ENCODE measurements at regions not wholly inside any gene's neighbourhood (a gene's known extent, or its start where the extent isn't known, plus 50 kb on each side); places are given as distances from the start of the nearest gene placed in this dataset.
A peak's percentile ranks its signal among the peaks of the same experiment; 100 is the strongest.
"Not testable (repeated sequence)": the region's sequence is repeated elsewhere in the genome, so short reads cannot be mapped to it uniquely, and the experiment has no call there.

DNA sequence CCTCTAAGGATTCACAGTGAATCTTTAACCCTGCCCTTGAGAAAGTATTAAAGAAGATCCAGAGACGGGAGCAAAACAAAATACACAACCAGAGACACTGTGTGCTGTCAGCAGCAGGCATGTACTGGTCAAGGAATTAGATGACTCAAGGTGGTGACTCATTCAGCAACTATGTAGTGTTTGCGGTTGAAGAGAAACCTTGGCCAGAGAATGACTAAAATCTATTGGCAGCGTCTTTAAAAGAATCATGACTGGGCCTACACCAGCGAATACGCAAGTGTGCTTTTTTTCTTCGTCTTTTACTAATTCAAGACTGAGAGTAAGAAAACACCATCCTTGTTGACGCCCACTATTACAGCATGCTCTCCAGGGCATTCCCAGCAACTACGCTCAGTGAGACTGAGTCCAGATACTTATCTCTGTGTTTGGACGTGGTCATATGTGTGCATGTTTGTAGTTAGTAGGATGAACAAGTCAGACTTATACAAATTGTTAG lies 72.4 kb upstream of the BACH2 start:
- DNase-seq, result peak; percentile 93

DNA sequence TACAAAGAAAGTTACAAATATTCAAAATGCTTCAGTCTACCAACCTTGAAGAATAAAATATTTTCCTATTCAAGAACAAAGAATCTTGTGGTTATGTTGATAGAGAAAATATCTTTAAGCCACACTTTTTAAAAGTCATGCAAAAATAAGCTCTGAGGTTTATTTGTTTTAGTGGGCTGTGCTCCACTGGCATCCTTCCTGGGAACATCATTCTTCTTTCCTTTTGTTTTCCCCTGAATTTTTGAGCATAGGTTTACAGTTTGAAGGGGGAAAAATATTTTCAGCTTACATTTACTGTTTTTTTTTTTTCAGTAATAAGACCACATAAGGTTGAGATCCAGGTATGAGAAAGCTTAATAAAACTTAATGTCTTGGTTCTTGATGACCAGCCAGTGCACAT lies 72.0 kb upstream of the BACH2 start:
- no peak for DNase-seq

DNA sequence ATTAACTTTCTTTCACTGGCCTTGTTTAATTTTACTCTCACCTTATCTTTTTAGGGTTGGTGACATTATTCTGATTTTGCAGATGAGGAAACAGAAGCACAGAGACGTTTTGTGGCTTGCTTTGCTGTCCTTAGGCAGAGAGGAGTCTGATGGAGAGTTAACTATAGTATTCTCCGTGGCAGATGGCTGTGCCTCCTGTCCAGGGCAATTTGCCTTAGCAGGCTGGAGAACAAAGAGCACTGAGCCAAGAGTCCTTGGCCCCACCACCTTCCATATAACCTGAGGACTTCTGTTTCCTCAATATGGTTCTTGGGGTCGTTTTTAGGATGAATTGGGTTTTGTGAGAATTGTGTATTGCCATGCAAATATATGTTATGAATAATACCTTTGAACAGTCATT lies 71.4 kb upstream of the BACH2 start:
- DNase-seq, result no peak

DNA sequence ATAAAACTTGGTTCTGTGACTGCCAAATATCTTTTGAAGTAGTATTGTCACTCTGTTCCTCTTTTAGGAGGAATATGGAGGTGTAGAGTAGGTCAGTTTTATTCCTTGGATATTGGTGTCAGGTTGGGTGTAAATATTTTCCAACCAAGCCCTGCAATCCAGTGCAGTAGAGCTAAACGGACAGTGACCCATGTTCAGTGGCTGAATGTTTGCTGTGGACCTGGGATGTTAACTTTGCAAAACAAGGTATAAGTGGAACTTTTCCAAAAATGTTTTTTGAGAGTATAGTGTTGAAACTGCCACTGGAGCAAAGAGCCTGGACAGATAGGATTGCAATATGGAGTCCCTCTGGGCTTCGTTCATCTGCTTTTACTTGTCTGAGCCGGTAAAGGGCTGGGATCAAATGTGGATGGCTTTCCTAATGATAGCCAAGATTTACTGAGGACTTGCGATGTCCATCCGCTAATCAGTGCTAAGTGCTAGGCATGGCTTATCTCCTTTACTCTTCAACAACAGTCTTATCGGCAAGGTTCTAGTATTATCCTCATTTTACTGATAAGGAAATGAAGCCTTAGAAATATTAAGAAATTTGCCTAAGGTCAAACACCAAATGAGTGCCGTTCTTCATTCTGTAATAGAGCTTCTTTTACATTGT lies 69.0 kb upstream of the BACH2 start:
- DNase-seq, result no peak

DNA sequence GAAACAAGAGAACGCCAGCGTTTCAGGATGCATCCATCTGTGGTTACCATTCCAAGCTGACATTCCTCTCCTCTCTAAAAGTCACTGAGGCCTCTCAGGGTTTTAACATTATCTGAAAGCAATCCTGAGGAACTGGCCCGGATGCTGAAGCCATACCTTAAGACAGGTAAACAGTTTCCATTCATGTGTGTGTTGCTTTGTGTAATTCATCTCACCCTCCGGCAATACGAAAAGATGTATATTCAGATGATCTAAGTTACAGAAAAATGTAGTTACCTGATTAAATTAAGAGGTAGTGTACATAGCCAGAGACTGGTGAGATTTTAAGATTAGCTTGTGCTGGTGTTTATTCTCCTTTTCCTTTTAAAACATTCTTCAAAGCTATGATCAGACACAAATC lies 68.4 kb upstream of the BACH2 start:
- no peak for DNase-seq

DNA sequence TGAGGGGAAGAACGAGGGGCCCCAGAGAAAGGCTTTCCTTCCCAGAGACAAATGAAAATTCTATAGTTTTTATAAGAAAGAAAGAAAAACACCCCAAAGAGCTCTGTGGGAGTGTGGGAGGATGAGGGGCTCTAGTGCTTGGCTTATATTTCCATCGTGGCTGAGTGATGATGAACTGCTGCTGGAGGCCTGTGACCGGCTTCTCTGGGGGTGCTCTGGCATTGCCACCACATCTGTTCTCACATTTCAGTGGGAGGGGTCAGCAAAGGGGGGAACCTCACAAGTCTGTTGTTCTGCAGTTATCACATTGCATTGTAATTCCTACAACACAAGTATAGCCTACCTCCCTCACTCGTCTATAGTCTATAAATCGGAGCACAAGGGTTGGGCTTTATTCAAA lies 67.6 kb upstream of the BACH2 start:
- no peak for DNase-seq

DNA sequence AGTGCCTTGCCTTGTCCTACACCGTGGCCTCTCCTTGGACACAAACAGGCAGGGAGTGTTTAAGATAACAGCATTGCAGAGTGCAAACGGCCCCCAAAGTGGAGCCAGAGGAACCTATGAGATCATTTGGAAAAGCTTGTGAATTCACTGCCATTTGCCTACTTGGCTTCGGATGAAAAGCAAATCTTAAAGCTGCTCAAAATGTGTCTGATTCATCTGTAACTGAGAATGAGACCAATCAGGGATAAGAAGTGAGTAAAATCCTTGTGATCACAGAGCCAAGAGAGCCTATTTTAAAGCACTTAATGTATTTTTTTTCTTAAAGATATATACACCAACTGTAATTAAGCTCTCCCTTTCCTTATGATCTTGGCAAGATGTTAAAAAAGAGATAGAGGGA lies 65.7 kb upstream of the BACH2 start:
- DNase-seq, result no peak

DNA sequence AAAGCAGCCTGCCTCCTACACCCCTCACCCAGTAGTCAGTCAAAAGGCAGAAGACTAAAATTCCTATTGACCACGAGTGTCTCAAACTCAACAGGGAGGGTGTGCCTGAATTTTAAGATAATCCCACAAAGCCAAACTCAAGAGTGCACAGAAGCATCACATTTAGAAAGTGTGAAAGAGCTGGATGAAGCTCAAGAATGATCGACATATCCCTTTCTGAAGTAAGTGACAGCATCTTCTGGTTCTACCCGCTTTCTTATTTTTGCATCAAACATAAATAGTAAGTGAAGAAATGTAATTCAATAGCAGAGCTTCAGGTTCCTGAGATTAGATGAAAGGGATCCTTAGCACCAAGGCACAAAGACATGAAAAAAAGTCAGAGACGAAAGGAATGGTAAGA lies 64.5 kb upstream of the BACH2 start:
- DNase-seq, result no peak

DNA sequence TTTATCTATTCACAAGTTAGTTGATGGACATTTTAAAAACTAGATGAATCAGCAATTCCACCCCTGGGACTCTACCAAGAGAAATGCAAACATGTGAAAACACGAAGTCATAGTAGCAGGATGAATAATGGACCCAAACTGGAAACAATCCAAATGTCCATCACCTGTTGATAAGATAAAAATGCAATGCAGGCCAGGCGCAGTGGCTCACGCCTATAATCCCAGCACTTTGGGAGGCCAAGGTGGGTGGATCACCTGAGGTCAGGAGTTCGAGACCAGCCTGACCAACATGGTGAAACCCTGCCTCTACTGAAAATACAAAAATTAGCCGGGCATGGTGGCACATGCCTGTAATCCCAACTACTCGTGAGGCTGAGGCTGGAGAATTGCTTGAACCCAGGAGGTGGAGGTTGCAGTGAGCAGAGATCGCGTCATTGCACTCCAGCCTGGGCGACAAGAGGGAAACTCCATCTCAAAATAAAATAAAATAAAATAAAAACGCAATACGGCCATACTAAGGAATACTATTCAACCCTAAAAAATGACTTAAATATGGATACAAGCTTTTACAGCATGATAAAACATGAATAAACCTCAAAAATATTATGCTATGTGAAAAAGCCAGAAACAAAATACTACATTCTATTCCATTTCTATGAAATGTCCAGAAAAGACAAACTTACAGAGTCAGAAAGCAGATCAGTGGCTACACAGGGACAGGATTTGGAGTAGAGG lies 61.6 kb upstream of the BACH2 start:
- DNase-seq, result not testable (repeated sequence)

DNA sequence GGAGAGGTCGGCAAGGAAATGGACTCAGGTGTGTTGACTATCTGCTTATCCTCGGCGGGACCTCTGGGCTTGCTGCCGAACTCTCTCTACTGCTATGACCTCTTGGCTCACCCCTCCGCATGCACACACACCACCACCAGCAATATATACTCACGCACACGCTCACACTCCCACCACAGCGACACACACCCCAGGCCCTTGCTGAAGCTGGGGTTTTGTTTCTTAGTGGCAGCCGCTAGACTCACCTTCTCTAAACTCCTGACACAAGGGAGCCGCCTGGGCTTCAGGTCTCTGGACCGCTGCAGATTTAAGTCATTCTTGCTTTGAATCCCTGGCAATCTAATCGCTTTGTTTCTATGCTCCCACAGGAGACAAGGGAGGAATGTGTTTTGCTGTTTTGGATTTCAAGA lies 59.4 kb upstream of the BACH2 start:
- no peak for DNase-seq

DNA sequence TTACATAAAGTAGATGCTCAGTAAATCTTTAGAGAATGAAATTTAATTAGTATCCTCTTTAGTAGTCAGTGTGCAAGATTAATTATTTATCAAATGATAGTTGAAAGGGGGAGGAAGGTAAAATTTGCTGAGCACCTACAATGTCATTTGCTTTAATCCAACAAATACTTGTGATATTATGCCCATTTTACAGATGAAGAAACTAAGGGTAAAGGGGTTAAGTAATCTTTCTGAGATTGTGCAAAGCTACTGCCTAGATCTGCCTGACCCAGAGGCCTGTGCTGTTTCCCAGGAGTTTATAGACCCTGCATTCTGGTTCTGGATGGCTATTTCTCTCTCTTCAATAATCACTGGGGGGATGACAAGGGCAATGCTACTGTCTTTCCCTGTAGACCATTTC lies 58.3 kb upstream of the BACH2 start:
- no peak for DNase-seq

DNA sequence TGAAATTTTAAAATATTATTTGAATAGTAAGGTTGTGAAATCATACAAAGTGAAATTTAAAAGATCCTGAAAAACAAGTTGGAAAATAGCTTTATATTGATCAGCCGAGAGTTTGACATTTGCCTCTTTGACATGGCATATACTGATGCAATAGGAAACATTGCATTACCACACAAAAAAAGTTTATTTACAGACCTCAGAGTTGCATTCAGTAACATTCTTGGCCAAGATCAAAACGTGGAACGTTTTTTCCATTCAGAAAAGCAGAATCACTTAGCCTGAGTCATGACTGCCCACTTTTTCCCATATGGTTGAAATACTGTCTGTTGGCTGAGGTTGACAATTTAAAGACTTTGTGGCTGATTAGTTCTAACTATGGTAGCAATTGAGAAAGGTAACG lies 55.1 kb upstream of the BACH2 start:
- peak; percentile 81 for DNase-seq

DNA sequence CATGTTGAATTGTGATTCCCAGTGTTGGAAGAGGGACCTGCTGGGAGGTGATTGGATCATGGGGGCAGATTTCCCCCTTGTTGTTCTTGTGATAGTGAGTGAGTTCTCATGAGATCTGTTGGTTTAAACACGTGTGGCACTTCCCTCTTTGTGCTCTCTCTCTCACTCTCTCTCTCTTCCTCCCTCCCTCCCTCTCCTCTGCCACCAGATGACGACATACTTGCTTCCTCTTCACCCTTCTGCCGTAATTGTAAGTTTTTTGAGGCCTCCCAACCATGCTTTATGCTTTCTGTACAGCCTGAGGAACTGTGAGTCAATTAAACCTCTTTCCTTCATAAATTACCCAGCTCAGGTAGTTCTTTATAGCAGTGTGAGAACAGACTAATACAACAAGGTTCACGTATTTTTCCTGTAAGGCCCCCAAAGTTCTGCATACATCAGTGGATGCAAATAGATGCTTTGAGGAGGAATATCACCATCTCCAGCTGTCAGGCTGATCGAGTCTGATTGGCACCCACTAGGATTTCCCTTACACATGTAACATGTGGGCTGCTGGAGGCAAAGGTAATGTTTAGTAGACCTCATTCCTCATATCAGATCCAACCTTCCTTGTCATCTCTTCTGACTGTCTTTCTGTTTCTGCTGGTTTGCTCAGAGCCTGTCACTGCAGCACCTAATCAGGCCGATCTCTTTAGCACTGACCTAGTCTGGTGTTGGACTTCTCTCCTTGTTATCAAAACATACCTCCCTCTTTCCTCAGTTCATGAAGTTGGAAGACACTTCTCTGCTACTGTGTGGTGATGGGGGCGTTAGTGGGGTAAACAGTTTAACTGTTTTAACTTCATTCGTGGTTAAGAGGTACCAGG lies 54.3 kb upstream of the BACH2 start:
- peak; percentile 78 for DNase-seq

DNA sequence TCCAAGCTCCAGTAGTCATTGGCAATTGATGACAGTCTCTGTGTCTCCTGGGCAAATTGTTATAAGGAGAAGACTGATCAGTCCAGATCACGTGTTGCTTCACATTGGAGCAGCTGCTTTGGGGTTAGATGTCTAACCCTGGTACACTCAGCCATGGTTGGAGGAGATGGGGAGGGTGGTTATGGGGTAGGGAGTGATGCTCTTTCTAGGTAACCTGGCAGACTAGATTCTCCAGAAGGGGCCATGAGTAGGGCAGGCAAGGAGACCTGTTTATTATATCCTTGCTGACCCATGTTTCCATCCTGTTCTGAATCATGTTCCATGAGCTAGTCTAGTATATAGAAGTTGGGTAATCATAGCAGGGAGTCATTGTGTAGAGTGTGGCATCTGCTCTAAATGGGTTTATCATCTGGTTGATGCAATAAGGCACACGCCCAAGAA lies 50.8 kb upstream of the BACH2 start:
- peak; percentile 39 for DNase-seq

DNA sequence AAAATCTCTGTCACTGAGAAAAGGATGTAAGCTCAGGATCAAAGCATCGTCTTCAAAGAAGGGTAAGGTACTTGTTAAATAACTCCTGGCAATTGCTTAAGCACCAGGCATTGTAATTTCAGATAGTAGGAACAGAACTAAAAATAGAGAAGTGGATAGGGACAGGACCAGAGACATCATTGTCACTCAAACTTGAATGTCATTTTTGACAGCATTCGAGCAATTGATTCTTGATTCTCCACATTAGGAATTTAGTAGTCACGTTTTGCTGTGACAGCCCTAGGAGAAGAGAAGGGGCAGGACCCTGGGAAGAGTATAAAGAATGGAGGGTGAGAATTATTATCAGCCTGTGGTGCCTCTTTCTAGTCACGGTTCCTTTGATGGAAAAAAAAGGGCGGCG lies 50.1 kb upstream of the BACH2 start:
- DNase-seq, result no peak
